HepG2 (cell line): ENCODE measurements at regions not wholly inside any gene's neighbourhood (a gene's known extent, or its start where the extent isn't known, plus 50 kb on each side); places are given as distances from the start of the nearest gene placed in this dataset.

Experiments
- ATAC-seq: fragments of 200-7000 bp; cut with Tn5 transposase; 3 replicates; pipeline ENCODE4 v1.9.1; 2020; ENCODE audit warnings: mild to moderate bottlenecking, moderate library complexity
- BruUV-seq: library from RNA; stranded (reverse); fragments of 400-500 nt; replicated peaks from 2 replicates; lab custom pipeline; 2021; lab: Mats Ljungman, UMichigan
- CTCF ChIA-PET: fragments of 300-600 bp; formaldehyde crosslinking; extraction: SDS; loops from one replicate; lab custom pipeline; 2021; ENCODE audit warnings: low total read pairs, inconsistent platforms, low intra/inter-chr PET ratio; lab: Yijun Ruan, JAX
- POLR2A ChIA-PET: fragments of 350-600 bp; sonication (Branson Sonifier 250); formaldehyde crosslinking; loops from one replicate; lab custom pipeline; 2020; ENCODE audit warnings: antibody characterized with exemption, inconsistent platforms; lab: Yijun Ruan, JAX
- DNase-seq: peaks from one replicate; pipeline ENCODE4 v3.0.0-alpha.2; 2015; ENCODE audit warnings: low spot score
- FAIRE-seq: peaks from 3 replicates; lab custom pipeline; 2011; peaks lifted over from hg19 to GRCh38; lab: Jason Lieb, UNC
- H2AFZ ChIP-seq: one replicate; pipeline ENCODE4 v1.6.1; 2011; ENCODE audit warnings: low read length, inconsistent platforms
- H3K27ac ChIP-seq: fragments of 300-600 bp; 3 replicates; pipeline ENCODE4 v1.8.0; 2011; ENCODE audit warnings: mixed run types, mild to moderate bottlenecking, mixed read lengths, low read length, inconsistent platforms; ENCODE audit not compliant: insufficient read depth; ENCODE audit errors: extremely low read length
- H3K27me3 ChIP-seq, 2 experiments: fragments of 200-600 bp in 1 of 2; 2 replicates in 1 of 2; 3 replicates in 1 of 2; pipeline versions ENCODE4 v1.6.0 to v1.8.0; 2011; ENCODE audit warnings: low read length in 2 of 2, mild to moderate bottlenecking in 2 of 2, moderate library complexity in 2 of 2, inconsistent platforms in 1 of 2; ENCODE audit not compliant: insufficient read depth in 2 of 2, control insufficient read depth in 1 of 2
- H3K36me3 ChIP-seq, 2 experiments: fragments of 200-600 bp in 1 of 2; replicated peaks in 1 of 2; 2 replicates in 1 of 2; 3 replicates in 1 of 2; pipeline versions ENCODE4 v1.5.1 to v1.8.0; 2011; ENCODE audit warnings: low read length in 2 of 2, inconsistent platforms in 1 of 2; ENCODE audit not compliant: insufficient read depth in 2 of 2, control insufficient read depth in 1 of 2
- H3K4me1 ChIP-seq: 2 replicates; pipeline ENCODE4 v1.5.1; 2012; ENCODE audit warnings: low read length, inconsistent platforms; ENCODE audit not compliant: insufficient read depth
- H3K4me2 ChIP-seq: 2 replicates; pipeline ENCODE4 v1.6.0; 2011; ENCODE audit warnings: low read depth, low read length, inconsistent platforms
- H3K4me3 ChIP-seq, 3 experiments: fragments of 200-600 bp in 1 of 3; sonication (generic), shearing (Covaris generic) in 1 of 3; replicated peaks in 1 of 3; 2 replicates each; pipeline ENCODE4 v1.5.1; 2011 to 2016; ENCODE audit warnings: low read length in 3 of 3, inconsistent platforms in 2 of 3, low read depth in 2 of 3, mild to moderate bottlenecking in 2 of 3, control low read depth in 1 of 3, mixed read lengths in 1 of 3; ENCODE audit not compliant: insufficient read depth in 1 of 3
- H3K79me2 ChIP-seq: one replicate; pipeline ENCODE4 v1.6.1; 2011; ENCODE audit warnings: low read length, inconsistent platforms; ENCODE audit not compliant: insufficient read depth
- H3K9ac ChIP-seq: 2 replicates; pipeline ENCODE4 v1.6.0; 2011; ENCODE audit warnings: mild to moderate bottlenecking, low read depth, low read length, inconsistent platforms; ENCODE audit not compliant: insufficient read depth
- H3K9me3 ChIP-seq: 2 replicates; pipeline ENCODE4 v1.5.1; 2012; ENCODE audit warnings: mild to moderate bottlenecking, low read length
- H4K20me1 ChIP-seq: 2 replicates; pipeline ENCODE4 v1.6.0; 2011; ENCODE audit warnings: inconsistent platforms, mild to moderate bottlenecking, low read length, moderate library complexity; ENCODE audit not compliant: insufficient read depth
- CREB1 ChIP-seq, 2 experiments: fragments of 450-650 bp in 1 of 2; IDR thresholded peaks; 2 replicates each; pipeline ENCODE4 v1.6.1; 2016 to 2017; ENCODE audit warnings: control low read depth in 1 of 2, mild to moderate bottlenecking in 1 of 2, missing compliant biosample characterization in 1 of 2, missing genetic modification characterization in 1 of 2
- ZNF83 ChIP-seq: sonication (generic); formaldehyde crosslinking; IDR thresholded peaks from 2 replicates; pipeline ENCODE4 v1.4.0; 2020; ENCODE audit warnings: missing genetic modification reagents, mild to moderate bottlenecking, borderline replicate concordance
- WGBS: methylation state at CpG from one replicate; pipeline ENCODE4 v1.1.6; 2017; ENCODE audit warnings: low lambda C conversion rate; 5-methylcytosine and 5-hydroxymethylcytosine counted together
- in situ Hi-C: cut with HindIII; loops from 2 replicates; pipeline ENCODE4 v1.10.0; 2017; ENCODE audit warnings: low pct_unique_long_range_greater_than_20kb; ENCODE audit not compliant: extremely low pct_ligation_motif_present
- intact Hi-C: fragments of 100-400 bp; cut with micrococcal nuclease; formaldehyde crosslinking; loops from one replicate; pipeline ENCODE4 v1.10.0; 2022; ENCODE audit not compliant: unreplicated experiment
- TF ChIP-seq, protein P1 (sequence below): IDR thresholded peaks from 2 replicates; pipeline ENCODE4 v1.6.1; 2016; ENCODE audit warnings: missing compliant biosample characterization, missing genetic modification reagents, borderline replicate concordance
- TF ChIP-seq, protein P2 (sequence below): sonication (generic); formaldehyde crosslinking; IDR thresholded peaks from 2 replicates; pipeline ENCODE4 v1.8.0; 2022; ENCODE audit warnings: missing genetic modification reagents, mild to moderate bottlenecking, borderline replicate concordance

DNA sequence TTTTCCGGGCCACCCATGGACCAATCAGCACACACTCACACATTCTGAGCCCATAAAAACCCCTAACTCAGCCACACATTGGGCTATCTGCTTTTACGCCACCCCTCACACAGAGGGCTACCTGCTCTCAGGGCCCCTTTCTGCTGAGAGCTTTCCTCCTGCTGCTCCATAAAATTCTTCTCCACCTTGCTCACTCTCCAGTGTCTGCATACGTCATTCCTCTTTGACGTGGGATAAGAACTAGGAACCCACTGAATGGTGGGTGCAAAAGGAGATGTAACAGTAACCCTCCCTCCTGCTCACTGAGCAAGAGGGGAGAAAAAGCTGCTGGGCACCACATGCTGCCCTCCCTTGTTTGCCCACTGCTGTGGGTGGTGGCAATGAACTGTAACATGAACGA is 596.7 kb upstream of the TMEM132C start:
- Histone ChIP-seq H3K27me3 (no peaks in the 10 kb centered on the region), H3K4me1 (no peaks in the 10 kb centered on the region), H3K4me2 (no peak overlapping the region), H3K79me2 (no peaks in the 10 kb centered on the region), H3K9me3 (no peaks in the 10 kb centered on the region), H3K9ac (no peak overlapping the region), H3K27ac (no peak overlapping the region), H4K20me1 (no peaks in the 10 kb centered on the region), H3K4me3 (no peak overlapping the region), H3K36me3 (no peaks in the 10 kb centered on the region), H2AFZ (no peak overlapping the region)
- POLR2A ChIA-PET = no interaction called here
- no peak for ATAC-seq
- no peak for FAIRE-seq
- WGBS = 6% methylated on average over 5 of the region's 5 CpGs
- in situ Hi-C loops = no loop called here
- CTCF ChIA-PET = no interaction called here
- no TSS peak for BruUV-seq
- TF ChIP-seq ZNF83 (CRISPR knock-in tag) (no peak), CREB1 (IDR thresholded peaks at IDR 0.05) (peak; percentile 56), CREB1 (CRISPR knock-in tag; IDR thresholded peaks at IDR 0.05) (no peak)
- TF ChIP-seq, protein P1, sequence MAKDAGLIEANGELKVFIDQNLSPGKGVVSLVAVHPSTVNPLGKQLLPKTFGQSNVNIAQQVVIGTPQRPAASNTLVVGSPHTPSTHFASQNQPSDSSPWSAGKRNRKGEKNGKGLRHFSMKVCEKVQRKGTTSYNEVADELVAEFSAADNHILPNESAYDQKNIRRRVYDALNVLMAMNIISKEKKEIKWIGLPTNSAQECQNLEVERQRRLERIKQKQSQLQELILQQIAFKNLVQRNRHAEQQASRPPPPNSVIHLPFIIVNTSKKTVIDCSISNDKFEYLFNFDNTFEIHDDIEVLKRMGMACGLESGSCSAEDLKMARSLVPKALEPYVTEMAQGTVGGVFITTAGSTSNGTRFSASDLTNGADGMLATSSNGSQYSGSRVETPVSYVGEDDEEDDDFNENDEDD (CRISPR knock-in tag) = no peak
- no peak for DNase-seq
- intact Hi-C loops = no loop called here

DNA sequence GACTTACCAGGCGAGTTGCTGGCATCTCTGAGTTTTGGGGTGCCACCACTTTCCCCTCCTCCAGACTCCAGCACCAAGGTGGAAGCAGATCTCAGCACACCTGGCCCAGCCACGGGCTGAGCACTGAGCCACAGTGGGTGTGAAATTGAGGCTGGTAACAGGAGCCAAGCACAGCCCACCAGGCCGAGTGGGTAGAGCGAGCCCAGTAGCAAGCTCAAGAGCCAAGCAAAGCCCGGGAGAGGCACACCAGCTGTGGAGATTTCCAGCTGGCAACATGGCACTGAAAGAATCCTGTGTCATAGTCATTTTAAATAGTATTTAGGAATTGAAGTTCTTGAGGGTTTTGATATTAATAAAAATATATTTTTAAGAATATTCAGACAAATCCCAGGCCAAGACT is 596.2 kb upstream of the TMEM132C start:
- H3K27ac ChIP-seq = no peak overlapping the region
- no peaks in the 10 kb centered on the region for H4K20me1 ChIP-seq
- ATAC-seq = no peak
- H3K4me1 ChIP-seq = no peaks in the 10 kb centered on the region
- H3K79me2 ChIP-seq = no peaks in the 10 kb centered on the region
- CTCF ChIA-PET = no interaction called here
- H3K27me3 ChIP-seq = no peaks in the 10 kb centered on the region
- no peaks in the 10 kb centered on the region for H3K36me3 ChIP-seq
- no peak overlapping the region for H3K9ac ChIP-seq
- POLR2A ChIA-PET = no interaction called here
- no TSS peak for BruUV-seq
- no peak for FAIRE-seq
- H3K4me3 ChIP-seq = no peak overlapping the region
- TF ChIP-seq, protein P2, sequence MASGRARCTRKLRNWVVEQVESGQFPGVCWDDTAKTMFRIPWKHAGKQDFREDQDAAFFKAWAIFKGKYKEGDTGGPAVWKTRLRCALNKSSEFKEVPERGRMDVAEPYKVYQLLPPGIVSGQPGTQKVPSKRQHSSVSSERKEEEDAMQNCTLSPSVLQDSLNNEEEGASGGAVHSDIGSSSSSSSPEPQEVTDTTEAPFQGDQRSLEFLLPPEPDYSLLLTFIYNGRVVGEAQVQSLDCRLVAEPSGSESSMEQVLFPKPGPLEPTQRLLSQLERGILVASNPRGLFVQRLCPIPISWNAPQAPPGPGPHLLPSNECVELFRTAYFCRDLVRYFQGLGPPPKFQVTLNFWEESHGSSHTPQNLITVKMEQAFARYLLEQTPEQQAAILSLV (CRISPR knock-in tag) = no peak
- WGBS = 0% methylated on average over 2 of the region's 5 CpGs
- no peaks in the 10 kb centered on the region for H3K9me3 ChIP-seq
- no peak overlapping the region for H2AFZ ChIP-seq
- in situ Hi-C loops (no loop called here), intact Hi-C loops (no loop called here)
- DNase-seq = no peak
- H3K4me2 ChIP-seq = no peak overlapping the region
